ENCODE measurements at regions not wholly inside any gene's neighbourhood (a gene's known extent, or its start where the extent isn't known, plus 50 kb on each side); places are given as distances from the start of the nearest gene placed in this dataset.

GRCh38 chr1:112309499-112309898, 86.5 kb upstream of the CTTNBP2NL start:
- ATAC-seq (no peak), DNase-seq (ENCODE audit: extremely low read depth in 1 of 4, low spot score in 3 of 4) (no peak), FAIRE-seq (no peak)
- WGBS (ENCODE audit: insufficient coverage, low coverage, missing lambda C conversion rate): 0% methylated on average over 5 of the region's 5 CpGs
- ChIA-PET CTCF (ENCODE audit: low intra/inter-chr PET ratio) (no interaction called here), POLR2A (interaction anchor here (1.7 to 1.8 kb wide), 2 partner anchors 8 to 21 kb away, joined by 4 to 5 read pairs; no protein-coding TSS in a partner anchor)
- no peaks in the 10 kb centered on the region; a peak in 1 of 5 replicates for H3K4me1 ChIP-seq (replicated peaks in 1 of 2; ENCODE audit: control insufficient read depth in 2 of 2, insufficient read depth in 2 of 2, low read length in 2 of 2)
- no peaks in the 10 kb centered on the region for H3K36me3 ChIP-seq (ENCODE audit: control insufficient read depth, insufficient read depth, low read length)
- intact Hi-C loops (cut with micrococcal nuclease) (no loop called here), in situ Hi-C loops (cut with MboI) (no loop called here)
- no peak overlapping the region for H3K9ac ChIP-seq (ENCODE audit: insufficient read depth in 1 of 2, low read depth in 2 of 2, low read length in 2 of 2)
- no peak overlapping the region for H3K4me3 ChIP-seq
- peaks cover 5 to 12% of the 10 kb centered on the region in 2 experiments; a peak in 4 of 5 replicates for H3K27me3 ChIP-seq (ENCODE audit: control insufficient read depth in 2 of 2, insufficient read depth in 2 of 2, low read length in 2 of 2)
- no peaks in the 10 kb centered on the region for H4K20me1 ChIP-seq (replicated peaks; ENCODE audit: control insufficient read depth, insufficient read depth, low read length)
- no peak overlapping the region for H2AFZ ChIP-seq (ENCODE audit: low read depth, low read length)
- no peak overlapping the region for H3K4me2 ChIP-seq (ENCODE audit: insufficient read depth, low read length)
- no peaks in the 10 kb centered on the region for H3K79me2 ChIP-seq (ENCODE audit: control insufficient read depth, insufficient read depth, low read length)
- no TSS peak for BruUV-seq (replicated peaks)
- H3K9me3 ChIP-seq (replicated peaks; ENCODE audit: control insufficient read depth, insufficient read depth, low read depth, low read length): no peaks in the 10 kb centered on the region
- no peaks in the 10 kb centered on the region for H3K9me1 ChIP-seq (ENCODE audit: control insufficient read depth, insufficient read depth, low read length)
- H3K27ac ChIP-seq (ENCODE audit: extremely low read depth, low read depth, low read length): no peak overlapping the region
- TF ChIP-seq CAMTA2 (CRISPR knock-in tag; conservative IDR thresholded peaks at IDR 0.05) (no peak), MCM5 (IDR thresholded peaks at IDR 0.05; ENCODE audit: low read depth) (no peak), CSDE1 (IDR thresholded peaks at IDR 0.05) (no peak), TFE3 (CRISPR knock-in tag; IDR thresholded peaks at IDR 0.05) (no peak), ZNF324 (CRISPR knock-in tag; IDR thresholded peaks at IDR 0.05) (no peak), CREB1 (IDR thresholded peaks at IDR 0.05) (no peak), CREB1 (CRISPR knock-in tag; IDR thresholded peaks at IDR 0.05) (no peak), ILK (tag; IDR thresholded peaks at IDR 0.05; ENCODE audit: borderline replicate concordance, low read depth) (no peak), ZNF354B (CRISPR knock-in tag; IDR thresholded peaks at IDR 0.05) (no peak), TGIF2 (CRISPR knock-in tag; IDR thresholded peaks at IDR 0.05) (no peak)
- TF ChIP-seq, protein P1, sequence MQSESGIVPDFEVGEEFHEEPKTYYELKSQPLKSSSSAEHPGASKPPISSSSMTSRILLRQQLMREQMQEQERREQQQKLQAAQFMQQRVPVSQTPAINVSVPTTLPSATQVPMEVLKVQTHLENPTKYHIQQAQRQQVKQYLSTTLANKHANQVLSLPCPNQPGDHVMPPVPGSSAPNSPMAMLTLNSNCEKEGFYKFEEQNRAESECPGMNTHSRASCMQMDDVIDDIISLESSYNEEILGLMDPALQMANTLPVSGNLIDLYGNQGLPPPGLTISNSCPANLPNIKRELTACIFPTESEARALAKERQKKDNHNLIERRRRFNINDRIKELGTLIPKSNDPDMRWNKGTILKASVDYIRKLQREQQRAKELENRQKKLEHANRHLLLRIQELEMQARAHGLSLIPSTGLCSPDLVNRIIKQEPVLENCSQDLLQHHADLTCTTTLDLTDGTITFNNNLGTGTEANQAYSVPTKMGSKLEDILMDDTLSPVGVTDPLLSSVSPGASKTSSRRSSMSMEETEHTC (IDR thresholded peaks at IDR 0.05): no peak
- TF ChIP-seq, protein P2, sequence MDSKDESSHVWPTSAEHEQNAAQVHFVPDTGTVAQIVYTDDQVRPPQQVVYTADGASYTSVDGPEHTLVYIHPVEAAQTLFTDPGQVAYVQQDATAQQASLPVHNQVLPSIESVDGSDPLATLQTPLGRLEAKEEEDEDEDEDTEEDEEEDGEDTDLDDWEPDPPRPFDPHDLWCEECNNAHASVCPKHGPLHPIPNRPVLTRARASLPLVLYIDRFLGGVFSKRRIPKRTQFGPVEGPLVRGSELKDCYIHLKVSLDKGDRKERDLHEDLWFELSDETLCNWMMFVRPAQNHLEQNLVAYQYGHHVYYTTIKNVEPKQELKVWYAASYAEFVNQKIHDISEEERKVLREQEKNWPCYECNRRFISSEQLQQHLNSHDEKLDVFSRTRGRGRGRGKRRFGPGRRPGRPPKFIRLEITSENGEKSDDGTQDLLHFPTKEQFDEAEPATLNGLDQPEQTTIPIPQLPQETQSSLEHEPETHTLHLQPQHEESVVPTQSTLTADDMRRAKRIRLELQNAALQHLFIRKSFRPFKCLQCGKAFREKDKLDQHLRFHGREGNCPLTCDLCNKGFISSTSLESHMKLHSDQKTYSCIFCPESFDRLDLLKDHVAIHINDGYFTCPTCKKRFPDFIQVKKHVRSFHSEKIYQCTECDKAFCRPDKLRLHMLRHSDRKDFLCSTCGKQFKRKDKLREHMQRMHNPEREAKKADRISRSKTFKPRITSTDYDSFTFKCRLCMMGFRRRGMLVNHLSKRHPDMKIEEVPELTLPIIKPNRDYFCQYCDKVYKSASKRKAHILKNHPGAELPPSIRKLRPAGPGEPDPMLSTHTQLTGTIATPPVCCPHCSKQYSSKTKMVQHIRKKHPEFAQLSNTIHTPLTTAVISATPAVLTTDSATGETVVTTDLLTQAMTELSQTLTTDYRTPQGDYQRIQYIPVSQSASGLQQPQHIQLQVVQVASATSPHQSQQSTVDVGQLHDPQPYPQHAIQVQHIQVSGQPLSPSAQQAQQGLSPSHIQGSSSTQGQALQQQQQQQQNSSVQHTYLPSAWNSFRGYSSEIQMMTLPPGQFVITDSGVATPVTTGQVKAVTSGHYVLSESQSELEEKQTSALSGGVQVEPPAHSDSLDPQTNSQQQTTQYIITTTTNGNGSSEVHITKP (IDR thresholded peaks at IDR 0.05; ENCODE audit: partially characterized antibody): no peak

Data from K562 (cell line).